GM12878 (cell line): ENCODE measurements at regions not wholly inside any gene's neighbourhood (a gene's known extent, or its start where the extent isn't known, plus 50 kb on each side); places are given as distances from the start of the nearest gene placed in this dataset.
A peak's percentile ranks its signal among the peaks of the same experiment; 100 is the strongest.

Experiments used
- CREM ChIP-seq: IDR thresholded peaks from 2 replicates; pipeline ENCODE4 v1.6.1; 2014; ENCODE audit warnings: antibody characterized with exemption, low read depth
- CTCF ChIP-seq, 3 experiments: IDR thresholded peaks in 2 of 3; conservative IDR thresholded peaks in 1 of 3; 2 replicates each; pipeline ENCODE4 v1.5.1; 2011; ENCODE audit warnings: low read depth in 3 of 3, low read length in 3 of 3, mild to moderate bottlenecking in 3 of 3, control low read depth in 2 of 3, moderate library complexity in 2 of 3, inconsistent platforms in 1 of 3, mixed read lengths in 1 of 3; ENCODE audit not compliant: control insufficient read depth in 2 of 3, insufficient read depth in 1 of 3; ENCODE audit errors: extremely low read depth in 1 of 3
- GABPA ChIP-seq: IDR thresholded peaks from 2 replicates; pipeline ENCODE4 v1.6.1; 2014; ENCODE audit warnings: antibody characterized with exemption, low read depth, mild to moderate bottlenecking, inconsistent platforms
- NRF1 ChIP-seq: conservative IDR thresholded peaks from 2 replicates; pipeline ENCODE4 v1.6.1; 2011; ENCODE audit warnings: mild to moderate bottlenecking, low read depth, low read length, improper control_type of control experiment
- POLR2A ChIP-seq: IDR thresholded peaks from 2 replicates; pipeline ENCODE4 v1.6.1; 2011; ENCODE audit warnings: low read depth, mild to moderate bottlenecking, low read length
- POLR2AphosphoS5 ChIP-seq: IDR thresholded peaks from 2 replicates; pipeline ENCODE4 v1.6.1; 2011; ENCODE audit warnings: mild to moderate bottlenecking, low read length, inconsistent platforms
- SREBF2 ChIP-seq: IDR thresholded peaks from 2 replicates; pipeline ENCODE4 v1.6.1; 2012; ENCODE audit warnings: mild to moderate bottlenecking, low read length
- TAF1 ChIP-seq: IDR thresholded peaks from 2 replicates; pipeline ENCODE4 v1.6.1; 2011; ENCODE audit warnings: mild to moderate bottlenecking, low read depth, low read length, borderline replicate concordance
- ZNF24 ChIP-seq: fragments of 450-650 bp; IDR thresholded peaks from 2 replicates; pipeline ENCODE4 v1.6.1; 2017; ENCODE audit warnings: antibody characterized with exemption, mild to moderate bottlenecking
- ZSCAN29 ChIP-seq: fragments of 450-650 bp; IDR thresholded peaks from 2 replicates; pipeline ENCODE4 v1.6.1; 2017; ENCODE audit warnings: mild to moderate bottlenecking, moderate library complexity
- TF ChIP-seq, protein P1 (sequence below): IDR thresholded peaks from 2 replicates; pipeline ENCODE4 v1.6.1; 2012; ENCODE audit warnings: low read depth, low read length, improper control_type of control experiment

DNA sequence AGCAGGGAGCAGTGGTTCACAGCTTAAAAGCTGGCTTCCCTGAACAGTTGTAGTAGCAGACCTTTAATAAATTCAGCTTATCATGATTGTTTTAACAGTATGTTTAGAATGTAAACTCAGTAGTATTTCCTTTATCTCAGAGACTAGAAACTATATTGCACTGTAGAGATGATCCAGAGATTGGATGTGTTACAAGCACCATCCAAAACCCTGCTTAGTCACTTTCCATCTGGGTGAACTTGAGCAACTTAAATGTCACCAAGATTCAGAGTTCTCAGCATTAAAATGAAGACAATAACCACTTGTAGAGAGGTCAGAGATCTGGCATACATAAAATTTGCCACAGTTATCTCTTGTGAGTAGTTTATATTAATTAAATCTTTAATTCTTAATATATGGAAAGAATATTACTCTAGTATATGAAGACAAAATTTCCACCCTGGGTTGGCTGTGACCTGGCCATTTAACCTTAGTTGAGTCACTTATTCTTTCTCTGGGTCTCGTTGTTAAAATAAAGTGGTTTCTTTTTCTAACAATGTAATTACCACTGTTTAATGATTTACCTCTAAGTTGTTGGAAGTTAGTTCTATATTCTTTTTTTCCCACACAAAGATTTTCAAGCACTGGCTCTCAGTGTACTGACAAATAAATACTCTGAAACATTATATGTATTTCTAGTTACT is 239.2 kb upstream of the FKBP1C start:
- TF ChIP-seq ZNF24, result 0 out of 2 replicates have a peak, but pooled peaks have one; percentile 40
- TF ChIP-seq, protein P1, sequence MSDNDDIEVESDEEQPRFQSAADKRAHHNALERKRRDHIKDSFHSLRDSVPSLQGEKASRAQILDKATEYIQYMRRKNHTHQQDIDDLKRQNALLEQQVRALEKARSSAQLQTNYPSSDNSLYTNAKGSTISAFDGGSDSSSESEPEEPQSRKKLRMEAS, result no peak
- no peak for TF ChIP-seq POLR2AphosphoS5
- no peak for TF ChIP-seq POLR2A
- TF ChIP-seq CREM, result no peak
- no peak for TF ChIP-seq CTCF (IDR thresholded peaks at IDR 0.05 in 2 of 3, conservative IDR thresholded peaks at IDR 0.05 in 1 of 3; ENCODE audit: control insufficient read depth in 2 of 3, extremely low read depth in 1 of 3, insufficient read depth in 1 of 3, low read depth in 3 of 3, low read length in 3 of 3)
- no peak for TF ChIP-seq TAF1
- no peak for TF ChIP-seq NRF1
- no peak for TF ChIP-seq ZSCAN29
- no peak for TF ChIP-seq SREBF2
- TF ChIP-seq GABPA, result no peak
